GM21825 (cell line): ENCODE measurements at regions not wholly inside any gene's neighbourhood (a gene's known extent, or its start where the extent isn't known, plus 50 kb on each side); places are given as distances from the start of the nearest gene placed in this dataset.

Experiments used
- ATAC-seq: cut with Tn5 transposase; IDR thresholded peaks from one replicate; pipeline ENCODE4 v1.9.1; 2021; ENCODE audit warnings: mild to moderate bottlenecking, moderate library complexity; ENCODE audit not compliant: unreplicated experiment

GRCh38 chr13:97134364-97135095, 87.6 kb upstream of the MBNL2 start:
- ATAC-seq: no peak

- ATAC-seq: no peak
Observed at GRCh38 chr13:97135883-97136282, 86.2 kb upstream of the MBNL2 start.

- no peak for ATAC-seq
Observed at GRCh38 chr13:97136418-97136817, 85.7 kb upstream of the MBNL2 start.

GRCh38 chr13:97139691-97140090, 82.4 kb upstream of the MBNL2 start:
- no peak for ATAC-seq

GRCh38 chr13:97140131-97140530, 82.0 kb upstream of the MBNL2 start:
- ATAC-seq: no peak

GRCh38 chr13:97140611-97141010, 81.5 kb upstream of the MBNL2 start:
- no peak for ATAC-seq

GRCh38 chr13:97141097-97141496, 81.0 kb upstream of the MBNL2 start:
- ATAC-seq: no peak

GRCh38 chr13:97141564-97142005, 80.5 kb upstream of the MBNL2 start:
- peak; percentile 95 for ATAC-seq

- ATAC-seq: no peak
Observed at GRCh38 chr13:97142452-97142851, 79.7 kb upstream of the MBNL2 start.

- ATAC-seq: no peak
Observed at GRCh38 chr13:97145057-97145456, 77.1 kb upstream of the MBNL2 start.

GRCh38 chr13:97148894-97149293, 73.2 kb upstream of the MBNL2 start:
- ATAC-seq: no peak

GRCh38 chr13:97160421-97160820, 61.7 kb upstream of the MBNL2 start:
- ATAC-seq: no peak

GRCh38 chr13:97161582-97162231, 60.4 kb upstream of the MBNL2 start:
- ATAC-seq: no peak

- ATAC-seq: no peak
Observed at GRCh38 chr13:97165502-97166425, 56.4 kb upstream of the MBNL2 start.

GRCh38 chr13:97171136-97171535, 51.0 kb upstream of the MBNL2 start:
- no peak for ATAC-seq
